Neuronal stem cell (in vitro differentiated cells): ENCODE measurements at regions not wholly inside any gene's neighbourhood (a gene's known extent, or its start where the extent isn't known, plus 50 kb on each side); places are given as distances from the start of the nearest gene placed in this dataset.
A peak's percentile ranks its signal among the peaks of the same experiment; 100 is the strongest.

Experiments used
- DNase-seq: peaks from one replicate; pipeline ENCODE4 v3.0.0-alpha.2; 2013; ENCODE audit warnings: low spot score
- H2AFZ ChIP-seq: one replicate; pipeline ENCODE4 v1.6.1; 2013; ENCODE audit warnings: mild to moderate bottlenecking, low read length, inconsistent platforms
- H2AK5ac ChIP-seq: 2 replicates; pipeline ENCODE4 v1.6.1; 2013; ENCODE audit warnings: low read depth, mild to moderate bottlenecking, inconsistent platforms, low read length, moderate library complexity, mixed read lengths
- H2BK120ac ChIP-seq: 2 replicates; pipeline ENCODE4 v1.6.1; 2013; ENCODE audit warnings: low read depth, mild to moderate bottlenecking, inconsistent platforms, low read length, moderate library complexity, mixed read lengths
- H2BK12ac ChIP-seq: one replicate; pipeline ENCODE4 v1.6.1; 2013; ENCODE audit warnings: low read length, inconsistent platforms
- H2BK15ac ChIP-seq: 2 replicates; pipeline ENCODE4 v1.6.1; 2013; ENCODE audit warnings: mild to moderate bottlenecking, low read length, inconsistent platforms, mixed read lengths
- H2BK5ac ChIP-seq: one replicate; pipeline ENCODE4 v1.6.1; 2013; ENCODE audit warnings: inconsistent platforms, mild to moderate bottlenecking, low read length, moderate library complexity
- H3K14ac ChIP-seq: one replicate; pipeline ENCODE4 v1.6.1; 2013; ENCODE audit warnings: low read length, inconsistent platforms
- H3K18ac ChIP-seq: 2 replicates; pipeline ENCODE4 v1.6.1; 2013; ENCODE audit warnings: low read length, inconsistent platforms
- H3K23ac ChIP-seq: 2 replicates; pipeline ENCODE4 v1.6.1; 2013; ENCODE audit warnings: low read depth, mild to moderate bottlenecking, mixed read lengths, low read length, inconsistent platforms; ENCODE audit not compliant: poor library complexity
- H3K27ac ChIP-seq: replicated peaks from 3 replicates; pipeline ENCODE4 v1.5.1; 2013; ENCODE audit warnings: low read length, inconsistent platforms
- H3K27me3 ChIP-seq, 3 experiments: 2 replicates each; pipeline ENCODE4 v1.6.1; 2013; ENCODE audit warnings: low read length in 3 of 3, mild to moderate bottlenecking in 2 of 3, inconsistent platforms in 1 of 3, low read depth in 1 of 3, mixed read lengths in 1 of 3, moderate library complexity in 1 of 3; ENCODE audit not compliant: control insufficient read depth in 3 of 3, insufficient read depth in 3 of 3
- H3K36me3 ChIP-seq, 2 donors: replicated peaks in 1 of 2; 2 replicates each; pipeline ENCODE4 v1.6.1; 2013; ENCODE audit warnings: low read length in 2 of 2; ENCODE audit not compliant: control insufficient read depth in 2 of 2, insufficient read depth in 2 of 2
- H3K4ac ChIP-seq: 2 replicates; pipeline ENCODE4 v1.6.1; 2013; ENCODE audit warnings: inconsistent platforms, mild to moderate bottlenecking, low read length, moderate library complexity
- H3K4me1 ChIP-seq, 2 donors: 1 replicate in 1 of 2; 2 replicates in 1 of 2; pipeline ENCODE4 v1.6.1; 2013; ENCODE audit warnings: low read length in 2 of 2, low read depth in 1 of 2; ENCODE audit not compliant: control insufficient read depth in 2 of 2, insufficient read depth in 1 of 2
- H3K4me2 ChIP-seq: one replicate; pipeline ENCODE4 v1.6.1; 2013; ENCODE audit warnings: mild to moderate bottlenecking, low read length, inconsistent platforms; ENCODE audit not compliant: insufficient read depth, poor library complexity, severe bottlenecking
- H3K4me3 ChIP-seq, 2 donors: 2 replicates each; pipeline ENCODE4 v1.5.1; 2013; ENCODE audit warnings: low read length in 2 of 2, mild to moderate bottlenecking in 2 of 2, inconsistent platforms in 1 of 2, moderate library complexity in 1 of 2
- H3K79me1 ChIP-seq: one replicate; pipeline ENCODE4 v1.6.1; 2013; ENCODE audit warnings: low read depth, mild to moderate bottlenecking, inconsistent platforms, low read length, moderate library complexity
- H3K9ac ChIP-seq: one replicate; pipeline ENCODE4 v1.6.1; 2013; ENCODE audit warnings: mild to moderate bottlenecking, low read depth, low read length, inconsistent platforms; ENCODE audit not compliant: poor library complexity
- H3K9me3 ChIP-seq, 2 donors: replicated peaks in 1 of 2; 2 replicates each; pipeline versions ENCODE3 to v1.6.1; 2013; ENCODE audit warnings: low read length in 2 of 2, mild to moderate bottlenecking in 2 of 2, inconsistent platforms in 1 of 2, low read depth in 1 of 2, mixed read lengths in 1 of 2, moderate library complexity in 1 of 2; ENCODE audit not compliant: control insufficient read depth in 2 of 2, insufficient read depth in 1 of 2
- H4K8ac ChIP-seq: one replicate; pipeline ENCODE4 v1.6.1; 2013; ENCODE audit warnings: low read depth, mild to moderate bottlenecking, inconsistent platforms, low read length, moderate library complexity
- H4K91ac ChIP-seq: one replicate; pipeline ENCODE4 v1.6.1; 2013; ENCODE audit warnings: low read length, low read depth, mild to moderate bottlenecking, inconsistent platforms; ENCODE audit not compliant: poor library complexity
- WGBS, 2 donors: extraction: QIAGEN DNeasy Blood & Tissue Kit; methylation state at CpG; one replicate each; pipeline ENCODE4 v1.1.7; 2013; ENCODE audit warnings: missing lambda C conversion rate in 2 of 2, mixed read lengths in 1 of 2; ENCODE audit not compliant: insufficient read length in 2 of 2, insufficient replicate concordance in 1 of 2; ENCODE audit errors: extremely low coverage in 2 of 2; 5-methylcytosine and 5-hydroxymethylcytosine counted together

GRCh38 chr1:30386156-30386926 is 337.0 kb downstream of the MATN1 start:
- Histone ChIP-seq H3K23ac (no peak overlapping the region), H3K4me2 (no peak overlapping the region), H2BK120ac (no peak overlapping the region), H3K14ac (no peak overlapping the region), H2AFZ (no peak overlapping the region), H3K4me3 (no peak overlapping the region), H3K79me1 (no peaks in the 10 kb centered on the region), H2AK5ac (no peak overlapping the region), H3K18ac (no peak overlapping the region), H3K27me3 (peaks cover 0 to 2% (median 0%) of the 10 kb centered on the region in 3 experiments), H3K27ac (no peak overlapping the region), H3K4me1 (no peaks in the 10 kb centered on the region), H2BK12ac (no peak overlapping the region), H3K9ac (no peak overlapping the region), H2BK5ac (no peak overlapping the region), H4K8ac (no peak overlapping the region), H2BK15ac (no peak overlapping the region), H3K9me3 (no peaks in the 10 kb centered on the region), H4K91ac (no peak overlapping the region), H3K36me3 (no peaks in the 10 kb centered on the region), H3K4ac (no peak overlapping the region)
- no CpG with 5 or more reads among the region's 17 CpGs for WGBS, 2 donors
- no peak for DNase-seq

- Histone ChIP-seq H4K8ac (no peak overlapping the region), H4K91ac (no peak overlapping the region), H3K4ac (no peak overlapping the region), H3K9ac (no peak overlapping the region), H3K79me1 (no peaks in the 10 kb centered on the region), H3K27me3 (peaks cover 0 to 2% (median 0%) of the 10 kb centered on the region in 3 experiments), H3K23ac (no peak overlapping the region), H3K4me2 (no peak overlapping the region), H2BK120ac (no peak overlapping the region), H2AK5ac (no peak overlapping the region), H2BK15ac (peak overlapping the region; percentile 18), H3K4me1 (no peaks in the 10 kb centered on the region), H2AFZ (no peak overlapping the region), H2BK5ac (no peak overlapping the region), H3K14ac (no peak overlapping the region), H3K18ac (peak overlapping the region; percentile 60), H2BK12ac (no peak overlapping the region), H3K4me3 (no peak overlapping the region), H3K36me3 (no peaks in the 10 kb centered on the region), H3K27ac (no peak overlapping the region), H3K9me3 (no peaks in the 10 kb centered on the region)
- DNase-seq, result no peak
- no CpG with 5 or more reads among the region's 17 CpGs for WGBS, 2 donors
These were observed 338.0 kb downstream of the MATN1 start for GRCh38 chr1:30385246-30385995.

DNA sequence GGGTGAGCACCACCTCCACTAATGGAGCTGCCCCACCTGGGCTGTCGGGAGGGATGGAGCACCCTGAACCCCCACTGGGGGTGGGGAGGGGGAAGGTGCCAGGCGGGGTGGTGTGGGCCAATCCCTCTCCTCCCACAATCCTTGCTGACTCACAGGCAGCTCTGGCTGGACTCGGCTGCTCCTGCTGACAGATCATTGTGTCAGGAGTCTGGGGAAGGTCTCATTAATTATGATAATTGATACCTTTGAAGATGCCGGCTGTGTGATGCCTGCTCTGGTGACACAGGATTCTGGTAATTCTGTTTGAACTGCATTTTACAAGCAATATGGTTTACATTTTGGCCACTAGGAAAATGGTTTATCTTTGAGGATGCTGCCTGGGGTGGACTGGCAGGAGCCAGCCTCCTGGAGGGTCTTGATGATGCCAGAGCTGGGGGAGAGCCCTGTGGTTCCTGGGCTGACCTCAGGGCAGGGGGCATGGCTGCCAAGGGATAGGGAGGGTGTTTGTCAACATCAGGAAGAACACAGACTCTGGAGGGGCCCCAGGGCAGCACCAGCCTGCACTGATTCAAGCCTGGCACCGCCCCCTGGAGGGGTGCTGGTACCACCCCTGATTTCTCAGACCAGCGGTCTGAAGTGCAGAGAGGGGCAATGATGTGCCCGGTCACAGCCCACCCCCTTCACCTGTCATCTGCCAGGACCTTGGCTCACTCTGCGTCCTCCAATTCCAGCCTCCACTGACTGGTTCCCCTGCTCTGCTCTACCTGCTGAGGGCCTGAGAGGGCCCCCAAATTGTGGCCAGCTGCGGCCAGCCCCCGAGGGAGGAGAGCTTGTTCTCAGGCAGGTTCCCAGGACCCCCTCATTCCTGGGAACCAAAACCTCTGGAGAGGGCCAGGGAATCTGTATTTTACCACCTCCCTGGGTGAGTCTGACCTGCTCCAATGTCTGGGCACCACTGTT is 338.8 kb downstream of the MATN1 start:
- no CpG with 5 or more reads among the region's 10 CpGs for WGBS, 2 donors

More for the DNA sequence above, 338.8 kb downstream of the MATN1 start:
- H3K9me3 ChIP-seq, result no peaks in the 10 kb centered on the region
- peak overlapping the region; percentile 60 for H3K18ac ChIP-seq
- H3K4me1 ChIP-seq, result peaks cover 0 to 6% of the 10 kb centered on the region in 2 donors
- H2BK5ac ChIP-seq, result no peak overlapping the region
- H2BK12ac ChIP-seq, result no peak overlapping the region
- DNase-seq, result no peak
- no peak overlapping the region for H3K23ac ChIP-seq
- no peaks in the 10 kb centered on the region for H3K36me3 ChIP-seq
- no peak overlapping the region for H4K91ac ChIP-seq
- no peak overlapping the region for H3K4me3 ChIP-seq
- no peak overlapping the region for H2AFZ ChIP-seq
- no peak overlapping the region for H3K9ac ChIP-seq
- H2BK120ac ChIP-seq, result no peak overlapping the region
- no peak overlapping the region for H3K14ac ChIP-seq
- H2AK5ac ChIP-seq, result no peak overlapping the region
- H3K4me2 ChIP-seq, result no peak overlapping the region
- H4K8ac ChIP-seq, result no peak overlapping the region
- H3K27me3 ChIP-seq, result peaks cover 0 to 2% (median 0%) of the 10 kb centered on the region in 3 experiments
- H2BK15ac ChIP-seq, result no peak overlapping the region
- no peaks in the 10 kb centered on the region for H3K79me1 ChIP-seq
- H3K4ac ChIP-seq, result no peak overlapping the region
- H3K27ac ChIP-seq, result no peak overlapping the region
